ENCODE measurements at regions not wholly inside any gene's neighbourhood (a gene's known extent, or its start where the extent isn't known, plus 50 kb on each side); places are given as distances from the start of the nearest gene placed in this dataset.

DNA sequence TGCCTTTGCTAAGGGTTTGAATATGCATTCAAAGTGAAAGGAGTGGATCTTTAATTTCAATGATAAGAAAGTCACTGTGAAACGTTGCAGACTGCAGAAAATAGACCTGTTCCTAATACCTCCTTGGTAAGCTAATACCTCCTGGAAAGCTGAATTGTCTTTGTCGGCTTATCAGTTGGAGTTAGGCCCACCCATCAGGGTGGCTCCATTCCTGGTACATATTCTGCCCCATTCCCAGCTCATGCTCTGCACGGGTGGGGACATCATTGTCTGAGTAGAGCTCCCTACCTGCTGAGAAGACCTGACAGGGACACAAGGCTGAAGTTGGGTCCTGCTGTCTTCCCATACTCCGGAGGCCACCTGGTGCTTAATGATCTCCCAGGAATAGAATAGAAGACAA, 203.3 kb downstream of the EN1 start:
- Histone ChIP-seq H3K27ac (ENCODE audit: low read depth in 1 of 2, low read length in 1 of 2) (no peak overlapping the region), H3K4me1 (ENCODE audit: control insufficient read depth in 2 of 2, insufficient read depth in 2 of 2, low read length in 2 of 2) (no peaks in the 10 kb centered on the region), H3K9me3 (ENCODE audit: control insufficient read depth in 2 of 2, insufficient read depth in 1 of 2, low read length in 1 of 2) (no peaks in the 10 kb centered on the region), H3K4me3 (ENCODE audit: low read length in 2 of 2) (no peak overlapping the region), H3K27me3 (ENCODE audit: control insufficient read depth in 2 of 2, insufficient read depth in 1 of 2, low read length in 1 of 2) (no peaks in the 10 kb centered on the region), H3K36me3 (ENCODE audit: control insufficient read depth in 2 of 2, insufficient read depth in 2 of 2, low read length in 1 of 2) (no peaks in the 10 kb centered on the region)
- 43% methylated on average over 4 of the region's 4 CpGs for WGBS
- DNase-seq (ENCODE audit: low read depth in 6 of 9, low spot score in 9 of 9): no peak

DNA sequence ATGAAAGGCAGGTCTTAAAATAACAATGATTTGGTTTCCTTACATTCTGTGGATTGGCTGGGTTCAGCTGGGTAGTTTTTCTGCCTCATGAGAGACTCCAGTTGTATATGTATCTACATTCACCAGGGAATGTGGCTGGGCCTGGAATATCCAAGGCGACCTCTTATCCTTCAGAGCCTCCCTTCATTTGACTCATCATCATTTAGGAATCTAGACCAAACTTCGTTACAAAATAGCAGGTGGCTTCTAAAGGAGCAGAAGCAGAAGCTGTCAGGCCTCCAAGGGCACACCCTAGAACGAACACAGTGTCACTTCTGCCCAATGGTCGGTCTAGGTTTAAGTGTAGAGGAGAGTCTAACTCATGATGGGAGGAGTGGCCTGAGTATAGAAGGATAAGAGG, 204.2 kb downstream of the EN1 start:
- 80% methylated on average over 4 of the region's 4 CpGs for WGBS
- DNase-seq (ENCODE audit: low read depth in 6 of 9, low spot score in 9 of 9): no peak
- H3K36me3 ChIP-seq (ENCODE audit: control insufficient read depth in 2 of 2, insufficient read depth in 2 of 2, low read length in 1 of 2): no peaks in the 10 kb centered on the region

DNA sequence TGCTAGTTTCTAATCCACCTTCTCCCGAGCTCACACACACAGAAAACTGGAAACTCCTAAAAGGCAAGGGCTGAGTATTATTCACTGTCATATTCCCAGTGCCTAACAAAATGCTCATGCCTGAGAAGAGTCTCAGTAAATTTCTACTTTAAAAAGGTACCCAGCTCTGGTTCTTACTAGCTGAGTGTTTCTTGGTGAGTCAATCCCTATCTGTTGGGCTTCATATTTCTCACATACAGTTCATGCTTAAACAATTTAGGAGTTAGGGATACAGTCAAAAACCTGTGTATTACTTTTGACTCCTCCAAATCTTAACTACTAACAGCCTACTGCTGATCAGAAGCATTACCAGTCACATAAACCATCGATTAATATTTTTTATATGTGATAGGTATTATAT, 204.9 kb downstream of the EN1 start:
- no peaks in the 10 kb centered on the region for H3K27me3 ChIP-seq (ENCODE audit: control insufficient read depth in 2 of 2, insufficient read depth in 1 of 2, low read length in 1 of 2)
- no peak for DNase-seq (ENCODE audit: low read depth in 6 of 9, low spot score in 9 of 9)
- 81% methylated on average over 2 of the region's 2 CpGs for WGBS
- H3K4me3 ChIP-seq (ENCODE audit: low read length in 2 of 2): no peak overlapping the region
- no peaks in the 10 kb centered on the region for H3K9me3 ChIP-seq (ENCODE audit: control insufficient read depth in 2 of 2, insufficient read depth in 1 of 2, low read length in 1 of 2)
- no peaks in the 10 kb centered on the region for H3K36me3 ChIP-seq (ENCODE audit: control insufficient read depth in 2 of 2, insufficient read depth in 2 of 2, low read length in 1 of 2)
- H3K27ac ChIP-seq (ENCODE audit: low read depth in 1 of 2, low read length in 1 of 2): no peak overlapping the region
- no peaks in the 10 kb centered on the region for H3K4me1 ChIP-seq (ENCODE audit: control insufficient read depth in 2 of 2, insufficient read depth in 2 of 2, low read length in 2 of 2)

More for the DNA sequence above, 204.2 kb downstream of the EN1 start:
- Histone ChIP-seq H3K9me3 (ENCODE audit: control insufficient read depth in 2 of 2, insufficient read depth in 1 of 2, low read length in 1 of 2) (no peaks in the 10 kb centered on the region), H3K4me3 (ENCODE audit: low read length in 2 of 2) (no peak overlapping the region), H3K27me3 (ENCODE audit: control insufficient read depth in 2 of 2, insufficient read depth in 1 of 2, low read length in 1 of 2) (no peaks in the 10 kb centered on the region), H3K27ac (ENCODE audit: low read depth in 1 of 2, low read length in 1 of 2) (no peak overlapping the region), H3K4me1 (ENCODE audit: control insufficient read depth in 2 of 2, insufficient read depth in 2 of 2, low read length in 2 of 2) (no peaks in the 10 kb centered on the region)

DNA sequence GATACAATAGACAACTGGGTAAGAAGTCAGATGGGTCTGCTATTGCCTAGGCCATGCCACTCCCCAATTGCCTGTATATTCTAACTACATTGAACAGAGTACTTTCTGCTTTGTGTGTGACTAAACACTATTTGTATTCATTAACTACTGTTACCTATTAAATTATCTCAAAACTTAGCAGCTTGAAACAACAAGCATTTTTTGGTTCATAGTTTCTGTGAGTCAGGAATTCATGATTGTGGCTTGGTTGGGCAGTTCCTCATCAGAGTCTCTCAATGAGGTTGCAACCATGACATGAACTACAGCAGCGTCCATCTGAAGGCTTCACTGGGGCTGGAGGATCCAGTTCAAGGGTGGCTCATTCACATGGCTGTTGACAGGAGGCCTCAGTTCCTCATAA, 205.7 kb downstream of the EN1 start:
- WGBS: 66% methylated on average over 1 of the region's 1 CpG
- Histone ChIP-seq H3K4me1 (ENCODE audit: control insufficient read depth in 2 of 2, insufficient read depth in 2 of 2, low read length in 2 of 2) (no peaks in the 10 kb centered on the region), H3K27me3 (ENCODE audit: control insufficient read depth in 2 of 2, insufficient read depth in 1 of 2, low read length in 1 of 2) (no peaks in the 10 kb centered on the region), H3K4me3 (ENCODE audit: low read length in 2 of 2) (no peak overlapping the region), H3K27ac (ENCODE audit: low read depth in 1 of 2, low read length in 1 of 2) (no peak overlapping the region), H3K36me3 (ENCODE audit: control insufficient read depth in 2 of 2, insufficient read depth in 2 of 2, low read length in 1 of 2) (no peaks in the 10 kb centered on the region), H3K9me3 (ENCODE audit: control insufficient read depth in 2 of 2, insufficient read depth in 1 of 2, low read length in 1 of 2) (no peaks in the 10 kb centered on the region)
- no peak for DNase-seq (ENCODE audit: low read depth in 6 of 9, low spot score in 9 of 9)

DNA sequence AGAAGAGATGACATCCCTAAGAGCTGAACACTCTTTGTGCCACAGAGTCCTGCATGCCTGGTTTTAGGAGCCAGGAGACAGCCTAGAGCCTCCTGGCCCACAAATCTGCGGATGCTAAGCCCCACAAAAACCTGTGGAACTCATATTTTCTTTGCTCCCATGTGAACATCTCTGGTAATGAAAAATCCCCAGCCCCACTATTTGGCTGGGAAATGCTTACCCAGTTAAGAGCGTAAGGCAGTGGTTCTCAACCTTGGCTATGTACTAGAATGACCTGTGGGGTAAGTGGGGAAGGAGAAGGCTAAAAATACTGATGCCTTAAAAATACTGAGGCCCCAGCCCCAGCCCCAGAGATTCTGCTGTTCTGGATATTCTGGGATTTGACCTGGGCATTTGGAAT, 208.1 kb downstream of the EN1 start:
- no peaks in the 10 kb centered on the region for H3K36me3 ChIP-seq (ENCODE audit: control insufficient read depth in 2 of 2, insufficient read depth in 2 of 2, low read length in 1 of 2)
- 78% methylated on average over 2 of the region's 2 CpGs for WGBS

DNA sequence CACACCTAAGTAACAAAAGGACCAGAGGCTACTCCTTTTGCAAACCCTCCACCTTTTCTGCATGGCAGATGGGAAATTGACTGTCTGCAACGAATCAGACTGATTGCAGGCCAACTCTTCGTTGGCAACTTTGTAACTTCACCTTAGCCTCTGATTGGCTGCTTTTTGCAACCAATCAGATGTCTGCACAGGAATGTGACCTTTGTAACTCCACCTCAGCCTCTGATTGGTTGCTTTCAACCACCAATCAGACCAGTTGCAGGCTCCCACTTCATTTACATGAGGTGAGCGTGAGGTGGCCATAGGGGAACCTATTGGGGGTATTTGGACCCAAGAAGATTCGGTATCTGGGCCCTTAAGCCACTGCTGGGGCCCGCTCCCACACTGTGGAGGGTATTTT, 209.0 kb downstream of the EN1 start:
- Histone ChIP-seq H3K27ac (ENCODE audit: low read depth in 1 of 2, low read length in 1 of 2) (no peak overlapping the region), H3K4me1 (ENCODE audit: control insufficient read depth in 2 of 2, insufficient read depth in 2 of 2, low read length in 2 of 2) (no peaks in the 10 kb centered on the region), H3K36me3 (ENCODE audit: control insufficient read depth in 2 of 2, insufficient read depth in 2 of 2, low read length in 1 of 2) (no peaks in the 10 kb centered on the region), H3K4me3 (ENCODE audit: low read length in 2 of 2) (no peak overlapping the region), H3K27me3 (ENCODE audit: control insufficient read depth in 2 of 2, insufficient read depth in 1 of 2, low read length in 1 of 2) (no peaks in the 10 kb centered on the region), H3K9me3 (ENCODE audit: control insufficient read depth in 2 of 2, insufficient read depth in 1 of 2, low read length in 1 of 2) (no peaks in the 10 kb centered on the region)
- WGBS: 68% methylated on average over 5 of the region's 5 CpGs
- DNase-seq (ENCODE audit: low read depth in 6 of 9, low spot score in 9 of 9): no peak

More for the DNA sequence above, 208.1 kb downstream of the EN1 start:
- Histone ChIP-seq H3K27ac (ENCODE audit: low read depth in 1 of 2, low read length in 1 of 2) (no peak overlapping the region), H3K4me3 (ENCODE audit: low read length in 2 of 2) (no peak overlapping the region), H3K27me3 (ENCODE audit: control insufficient read depth in 2 of 2, insufficient read depth in 1 of 2, low read length in 1 of 2) (no peaks in the 10 kb centered on the region), H3K4me1 (ENCODE audit: control insufficient read depth in 2 of 2, insufficient read depth in 2 of 2, low read length in 2 of 2) (no peaks in the 10 kb centered on the region), H3K9me3 (ENCODE audit: control insufficient read depth in 2 of 2, insufficient read depth in 1 of 2, low read length in 1 of 2) (no peaks in the 10 kb centered on the region)
- no peak for DNase-seq (ENCODE audit: low read depth in 6 of 9, low spot score in 9 of 9)

DNA sequence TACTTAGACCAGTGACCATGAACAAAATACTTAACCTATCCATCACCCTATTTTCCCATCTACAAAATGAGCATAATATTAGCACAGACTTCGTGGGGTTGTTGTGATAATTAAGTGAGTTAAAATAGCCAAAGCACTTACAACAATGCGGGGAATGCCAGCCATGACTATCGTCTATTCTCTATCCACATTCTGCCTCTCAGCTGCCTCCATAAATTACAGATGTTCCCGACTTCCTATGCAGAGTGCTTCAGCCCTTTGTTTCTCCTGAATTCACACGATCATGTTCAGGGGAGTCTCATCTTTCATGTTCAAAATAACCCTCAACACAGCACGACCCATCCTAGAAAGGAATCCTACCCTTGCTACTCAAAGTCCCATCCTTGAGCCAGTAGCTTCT, 211.6 kb downstream of the EN1 start:
- H3K27ac ChIP-seq (ENCODE audit: low read depth in 1 of 2, low read length in 1 of 2): no peak overlapping the region
- WGBS: 51% methylated on average over 6 of the region's 6 CpGs
- H3K4me3 ChIP-seq (ENCODE audit: low read length in 2 of 2): no peak overlapping the region
- no peaks in the 10 kb centered on the region for H3K36me3 ChIP-seq (ENCODE audit: control insufficient read depth in 2 of 2, insufficient read depth in 2 of 2, low read length in 1 of 2)
- H3K27me3 ChIP-seq (ENCODE audit: control insufficient read depth in 2 of 2, insufficient read depth in 1 of 2, low read length in 1 of 2): no peaks in the 10 kb centered on the region
- H3K4me1 ChIP-seq (ENCODE audit: control insufficient read depth in 2 of 2, insufficient read depth in 2 of 2, low read length in 2 of 2): no peaks in the 10 kb centered on the region
- no peak for DNase-seq (ENCODE audit: low read depth in 6 of 9, low spot score in 9 of 9)
- H3K9me3 ChIP-seq (ENCODE audit: control insufficient read depth in 2 of 2, insufficient read depth in 1 of 2, low read length in 1 of 2): no peaks in the 10 kb centered on the region

DNA sequence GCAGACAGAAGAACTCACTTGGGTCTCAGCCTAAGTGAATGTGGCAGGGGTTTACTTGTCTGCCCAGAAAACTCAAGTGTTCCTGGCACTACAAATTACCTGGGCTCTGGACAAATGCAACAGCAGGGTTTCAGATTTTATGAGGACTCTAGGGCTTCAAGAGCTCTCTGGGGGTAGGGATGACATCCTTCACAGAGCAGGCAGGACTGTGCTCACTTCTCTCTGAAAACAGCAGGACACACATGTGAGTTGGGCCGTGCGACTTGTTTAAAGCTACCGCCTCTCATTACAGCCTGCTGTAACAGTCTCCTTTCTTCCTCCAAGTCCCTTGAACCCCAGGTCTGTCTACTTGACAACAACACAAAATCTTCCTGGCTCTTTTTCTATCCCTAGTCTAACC, 212.6 kb downstream of the EN1 start:
- H3K36me3 ChIP-seq (ENCODE audit: control insufficient read depth in 2 of 2, insufficient read depth in 2 of 2, low read length in 1 of 2): no peaks in the 10 kb centered on the region
- no peak overlapping the region for H3K4me3 ChIP-seq (ENCODE audit: low read length in 2 of 2)
- no peak for DNase-seq (ENCODE audit: low read depth in 6 of 9, low spot score in 9 of 9)
- H3K9me3 ChIP-seq (ENCODE audit: control insufficient read depth in 2 of 2, insufficient read depth in 1 of 2, low read length in 1 of 2): no peaks in the 10 kb centered on the region
- no peak overlapping the region for H3K27ac ChIP-seq (ENCODE audit: low read depth in 1 of 2, low read length in 1 of 2)
- 84% methylated on average over 3 of the region's 3 CpGs for WGBS
- H3K4me1 ChIP-seq (ENCODE audit: control insufficient read depth in 2 of 2, insufficient read depth in 2 of 2, low read length in 2 of 2): no peaks in the 10 kb centered on the region
- H3K27me3 ChIP-seq (ENCODE audit: control insufficient read depth in 2 of 2, insufficient read depth in 1 of 2, low read length in 1 of 2): no peaks in the 10 kb centered on the region

DNA sequence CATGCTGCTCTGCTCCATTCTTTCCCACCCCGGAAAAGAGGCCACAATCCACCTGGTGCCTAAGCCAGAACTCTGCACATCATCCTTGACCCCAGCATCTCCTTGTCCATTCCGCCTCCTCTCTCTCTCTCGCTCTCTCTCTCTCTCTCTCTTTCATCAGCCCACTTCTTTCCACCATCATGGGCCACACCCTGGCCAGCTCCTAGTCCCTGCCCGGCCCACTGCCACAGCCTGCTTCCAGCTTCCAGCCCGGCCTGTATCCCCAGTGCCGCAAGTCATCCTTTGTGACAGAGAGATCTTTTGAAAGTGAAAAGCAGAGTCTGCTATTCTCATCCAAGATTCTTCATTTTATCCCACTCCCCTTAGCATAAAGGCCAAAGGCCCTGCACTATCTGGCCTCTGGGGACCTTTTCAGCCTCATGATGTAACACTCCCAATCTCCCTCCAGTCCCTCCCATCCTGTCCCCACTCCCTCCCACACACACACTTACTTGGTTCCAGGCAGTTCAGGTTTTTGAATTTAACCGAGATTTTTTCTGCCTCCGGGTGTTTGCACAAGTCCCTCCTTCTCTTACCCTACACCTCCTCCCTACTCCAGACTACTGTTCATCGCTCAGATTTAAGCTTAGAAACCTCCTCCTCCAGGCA, 214.0 kb downstream of the EN1 start:
- no peak overlapping the region for H3K4me3 ChIP-seq (ENCODE audit: low read length in 2 of 2)
- H3K9me3 ChIP-seq (ENCODE audit: control insufficient read depth in 2 of 2, insufficient read depth in 1 of 2, low read length in 1 of 2): no peaks in the 10 kb centered on the region
- no peaks in the 10 kb centered on the region for H3K36me3 ChIP-seq (ENCODE audit: control insufficient read depth in 2 of 2, insufficient read depth in 2 of 2, low read length in 1 of 2)
- H3K27ac ChIP-seq (ENCODE audit: low read depth in 1 of 2, low read length in 1 of 2): no peak overlapping the region
- no peaks in the 10 kb centered on the region for H3K4me1 ChIP-seq (ENCODE audit: control insufficient read depth in 2 of 2, insufficient read depth in 2 of 2, low read length in 2 of 2)
- H3K27me3 ChIP-seq (ENCODE audit: control insufficient read depth in 2 of 2, insufficient read depth in 1 of 2, low read length in 1 of 2): no peaks in the 10 kb centered on the region
- 92% methylated on average over 9 of the region's 9 CpGs for WGBS
- DNase-seq (ENCODE audit: low read depth in 6 of 9, low spot score in 9 of 9): no peak

DNA sequence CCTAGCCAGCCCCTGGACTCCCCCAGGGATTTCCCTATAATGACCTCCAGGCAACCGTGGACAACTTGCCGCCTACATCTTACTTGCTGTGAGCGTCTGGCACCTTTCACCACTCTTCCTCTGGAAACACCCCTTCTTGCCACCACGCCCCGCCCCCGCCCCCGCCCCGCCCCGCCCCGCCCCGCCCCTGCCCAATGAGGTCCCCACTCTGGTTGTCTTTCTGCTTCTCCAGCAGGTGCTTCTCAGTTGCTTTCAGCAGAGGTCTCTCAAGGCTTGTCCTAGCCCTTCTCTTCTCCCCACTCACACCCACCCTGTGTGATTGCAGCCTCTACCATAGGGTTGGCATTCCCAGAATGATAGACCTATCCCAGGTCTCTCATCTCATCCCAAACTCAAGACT, 214.5 kb downstream of the EN1 start:
- H3K36me3 ChIP-seq (ENCODE audit: control insufficient read depth in 2 of 2, insufficient read depth in 2 of 2, low read length in 1 of 2): no peaks in the 10 kb centered on the region
- no peak overlapping the region for H3K27ac ChIP-seq (ENCODE audit: low read depth in 1 of 2, low read length in 1 of 2)
- no peak for DNase-seq (ENCODE audit: low read depth in 6 of 9, low spot score in 9 of 9)
- no peak overlapping the region for H3K4me3 ChIP-seq (ENCODE audit: low read length in 2 of 2)
- H3K9me3 ChIP-seq (ENCODE audit: control insufficient read depth in 2 of 2, insufficient read depth in 1 of 2, low read length in 1 of 2): no peaks in the 10 kb centered on the region
- no peaks in the 10 kb centered on the region for H3K4me1 ChIP-seq (ENCODE audit: control insufficient read depth in 2 of 2, insufficient read depth in 2 of 2, low read length in 2 of 2)
- no peaks in the 10 kb centered on the region for H3K27me3 ChIP-seq (ENCODE audit: control insufficient read depth in 2 of 2, insufficient read depth in 1 of 2, low read length in 1 of 2)
- WGBS: 81% methylated on average over 11 of the region's 11 CpGs
